Esophagus (tissue), 2 donors: ENCODE measurements at regions not wholly inside any gene's neighbourhood (a gene's known extent, or its start where the extent isn't known, plus 50 kb on each side); places are given as distances from the start of the nearest gene placed in this dataset.
A peak's percentile ranks its signal among the peaks of the same experiment; 100 is the strongest.

ENCODE experiments used
- H3K27ac ChIP-seq, 2 donors: one replicate each; pipeline ENCODE4 v1.5.1; 2013; ENCODE audit warnings: low read depth in 2 of 2, mild to moderate bottlenecking in 2 of 2, inconsistent platforms in 1 of 2, low read length in 1 of 2, moderate library complexity in 1 of 2
- H3K27me3 ChIP-seq, 2 donors: one replicate each; pipeline ENCODE4 v1.6.1; 2013; ENCODE audit warnings: low read length in 2 of 2, control low read depth in 1 of 2, mild to moderate bottlenecking in 1 of 2; ENCODE audit not compliant: insufficient read depth in 2 of 2, control insufficient read depth in 1 of 2
- H3K36me3 ChIP-seq, 2 donors: one replicate each; pipeline ENCODE4 v1.6.1; 2013; ENCODE audit warnings: low read length in 1 of 2; ENCODE audit not compliant: control insufficient read depth in 2 of 2, insufficient read depth in 2 of 2
- H3K4me1 ChIP-seq, 2 donors: one replicate each; pipeline ENCODE4 v1.6.1; 2013; ENCODE audit warnings: low read length in 1 of 2; ENCODE audit not compliant: control insufficient read depth in 2 of 2, insufficient read depth in 2 of 2
- H3K4me3 ChIP-seq, 2 donors: one replicate each; pipeline ENCODE4 v1.5.1; 2013; ENCODE audit warnings: low read length in 2 of 2, mild to moderate bottlenecking in 2 of 2, low read depth in 1 of 2, moderate library complexity in 1 of 2
- H3K9me3 ChIP-seq, 2 donors: one replicate each; pipeline ENCODE4 v1.6.1; 2013; ENCODE audit warnings: mild to moderate bottlenecking in 2 of 2, low read depth in 1 of 2, low read length in 1 of 2, moderate library complexity in 1 of 2; ENCODE audit not compliant: control insufficient read depth in 2 of 2, insufficient read depth in 1 of 2
- WGBS, 2 donors: extraction: QIAGEN DNeasy Blood & Tissue Kit; methylation state at CpG; one replicate each; pipeline ENCODE4 v1.1.7; 2013; 5-methylcytosine and 5-hydroxymethylcytosine counted together
- donor health status: healthy with polysubstance abuse.
- donor health status: Bipolar disorder and iron deficiency.

GRCh38 chr6:44049989-44050871 is 77.0 kb downstream of the MRPL14 start:
- Histone ChIP-seq H3K36me3 (no peaks in the 10 kb centered on the region), H3K9me3 (no peaks in the 10 kb centered on the region), H3K4me3 (no peak overlapping the region), H3K27me3 (no peaks in the 10 kb centered on the region), H3K4me1 (peaks cover 3 to 46% of the 10 kb centered on the region in 2 donors), H3K27ac (peak overlapping the region; percentile 50 to 88)
- WGBS, 2 donors: 31 to 46% methylated on average over 6 of the region's 6 CpGs

- no peaks in the 10 kb centered on the region for H3K36me3 ChIP-seq
- peak overlapping the region; percentile 50 to 76 for H3K27ac ChIP-seq
- H3K4me3 ChIP-seq: no peak overlapping the region
- no peaks in the 10 kb centered on the region for H3K9me3 ChIP-seq
- H3K4me1 ChIP-seq: peaks cover 3 to 46% of the 10 kb centered on the region in 2 donors
- WGBS, 2 donors: 39 to 47% methylated on average over 6 of the region's 6 CpGs
- H3K27me3 ChIP-seq: no peaks in the 10 kb centered on the region
Observed at GRCh38 chr6:44049163-44049988, 77.9 kb downstream of the MRPL14 start.

GRCh38 chr6:44048277-44048676 is 79.0 kb downstream of the MRPL14 start:
- H3K27ac ChIP-seq: peak overlapping the region in 1 of 2 donors; percentile 62
- 80 to 91% methylated on average over 6 of the region's 6 CpGs for WGBS, 2 donors

GRCh38 chr6:44047801-44048200 is 79.5 kb downstream of the MRPL14 start:
- WGBS, 2 donors: 53 to 77% methylated on average over 3 of the region's 3 CpGs
- no peaks in the 10 kb centered on the region for H3K9me3 ChIP-seq
- no peaks in the 10 kb centered on the region for H3K36me3 ChIP-seq
- no peak overlapping the region for H3K4me3 ChIP-seq
- H3K4me1 ChIP-seq: peaks cover 8 to 48% of the 10 kb centered on the region in 2 donors
- H3K27me3 ChIP-seq: no peaks in the 10 kb centered on the region
- peak overlapping the region in 1 of 2 donors; percentile 51 for H3K27ac ChIP-seq

More at GRCh38 chr6:44048277-44048676, 79.0 kb downstream of the MRPL14 start:
- Histone ChIP-seq H3K36me3 (no peaks in the 10 kb centered on the region), H3K27me3 (no peaks in the 10 kb centered on the region), H3K4me3 (no peak overlapping the region), H3K4me1 (peaks cover 3 to 46% of the 10 kb centered on the region in 2 donors), H3K9me3 (no peaks in the 10 kb centered on the region)

- Histone ChIP-seq H3K27me3 (no peaks in the 10 kb centered on the region), H3K36me3 (no peaks in the 10 kb centered on the region), H3K27ac (peak overlapping the region in 1 of 2 donors; percentile 51), H3K9me3 (no peaks in the 10 kb centered on the region), H3K4me1 (peaks cover 12 to 47% of the 10 kb centered on the region in 2 donors), H3K4me3 (no peak overlapping the region)
- 46 to 60% methylated on average over 2 of the region's 2 CpGs for WGBS, 2 donors
Observed at GRCh38 chr6:44047179-44047546, 80.1 kb downstream of the MRPL14 start.

- H3K36me3 ChIP-seq: no peaks in the 10 kb centered on the region
- peaks cover 12 to 50% of the 10 kb centered on the region in 2 donors for H3K4me1 ChIP-seq
- no peak overlapping the region for H3K4me3 ChIP-seq
- 54% methylated on average over 6 of the region's 6 CpGs for WGBS, 2 donors
- H3K9me3 ChIP-seq: no peaks in the 10 kb centered on the region
- no peaks in the 10 kb centered on the region for H3K27me3 ChIP-seq
- peak overlapping the region in 1 of 2 donors; percentile 9 for H3K27ac ChIP-seq
Observed at GRCh38 chr6:44046516-44047178, 80.6 kb downstream of the MRPL14 start.

GRCh38 chr6:44045672-44046015 is 81.6 kb downstream of the MRPL14 start:
- H3K9me3 ChIP-seq: no peaks in the 10 kb centered on the region
- no peaks in the 10 kb centered on the region for H3K36me3 ChIP-seq
- peak overlapping the region in 1 of 2 donors; percentile 44 for H3K27ac ChIP-seq
- WGBS, 2 donors: 8 to 50% methylated on average over 1 of the region's 1 CpG
- no peak overlapping the region for H3K4me3 ChIP-seq
- H3K27me3 ChIP-seq: no peaks in the 10 kb centered on the region
- peaks cover 12 to 48% of the 10 kb centered on the region in 2 donors for H3K4me1 ChIP-seq

GRCh38 chr6:44044940-44045671 is 82.1 kb downstream of the MRPL14 start:
- H3K9me3 ChIP-seq: no peaks in the 10 kb centered on the region
- peaks cover 12 to 47% of the 10 kb centered on the region in 2 donors for H3K4me1 ChIP-seq
- H3K27ac ChIP-seq: no peak overlapping the region
- no peaks in the 10 kb centered on the region for H3K27me3 ChIP-seq
- no peaks in the 10 kb centered on the region for H3K36me3 ChIP-seq
- no peak overlapping the region for H3K4me3 ChIP-seq
- 93 to 97% methylated on average over 2 of the region's 2 CpGs for WGBS, 2 donors

- Histone ChIP-seq H3K36me3 (no peaks in the 10 kb centered on the region), H3K9me3 (no peaks in the 10 kb centered on the region), H3K27ac (no peak overlapping the region), H3K4me1 (peaks cover 9 to 39% of the 10 kb centered on the region in 2 donors), H3K4me3 (no peak overlapping the region), H3K27me3 (no peaks in the 10 kb centered on the region)
- 62 to 72% methylated on average over 6 of the region's 6 CpGs for WGBS, 2 donors
Observed at GRCh38 chr6:44044154-44044539, 83.1 kb downstream of the MRPL14 start.
